Sigmoid colon (tissue), 4 donors: ENCODE measurements at regions not wholly inside any gene's neighbourhood (a gene's known extent, or its start where the extent isn't known, plus 50 kb on each side); places are given as distances from the start of the nearest gene placed in this dataset.

Experiments used
- CTCF ChIP-seq, 4 experiments: fragments of 450-650 bp in 3 of 4; fragments of 200-600 bp in 1 of 4; IDR thresholded peaks; one replicate each; pipeline ENCODE4 v1.5.1; 2016 to 2019; ENCODE audit warnings: antibody characterized with exemption in 4 of 4, mild to moderate bottlenecking in 3 of 4, moderate library complexity in 2 of 4
- POLR2AphosphoS5 ChIP-seq, 4 donors: sonication (generic); formaldehyde crosslinking; IDR thresholded peaks; one replicate each; pipeline ENCODE4 v1.6.1; 2017; ENCODE audit warnings: antibody characterized with exemption in 4 of 4

- TF ChIP-seq CTCF (IDR thresholded peaks at IDR 0.05) (no peak), POLR2AphosphoS5 (IDR thresholded peaks at IDR 0.05) (no peak)
Observed at GRCh38 chr12:41967668-41968500, 176.8 kb downstream of the GXYLT1 start.
